Epithelial cell of esophagus (primary cell): ENCODE measurements at regions not wholly inside any gene's neighbourhood (a gene's known extent, or its start where the extent isn't known, plus 50 kb on each side); places are given as distances from the start of the nearest gene placed in this dataset.

ENCODE experiments used
- DNase-seq: peaks from one replicate; pipeline ENCODE4 v3.0.0; 2010; ENCODE audit warnings: low read depth
- H3K4me3 ChIP-seq: 2 replicates; pipeline ENCODE4 v1.5.1; 2011; ENCODE audit warnings: mild to moderate bottlenecking, low read length, control low read depth
- CTCF ChIP-seq: IDR thresholded peaks from 2 replicates; pipeline ENCODE4 v1.5.1; 2011; ENCODE audit warnings: low read depth, mild to moderate bottlenecking, low read length, control low read depth, inconsistent platforms; ENCODE audit not compliant: insufficient read depth; ENCODE audit errors: missing control alignments

GRCh38 chr19:13670846-13671245 is 93.5 kb upstream of the MRI1 start:
- no peak for DNase-seq
- TF ChIP-seq CTCF: no peak
- H3K4me3 ChIP-seq: no peak overlapping the region

- DNase-seq: no peak
Measured at GRCh38 chr19:13669780-13670355, 94.5 kb upstream of the MRI1 start.

GRCh38 chr19:13668964-13669363 is 95.4 kb upstream of the MRI1 start:
- no peak for DNase-seq
- H3K4me3 ChIP-seq: no peak overlapping the region
- no peak for TF ChIP-seq CTCF

More at GRCh38 chr19:13669780-13670355, 94.5 kb upstream of the MRI1 start:
- TF ChIP-seq CTCF: no peak
- H3K4me3 ChIP-seq: no peak overlapping the region

- DNase-seq: no peak
- no peak for TF ChIP-seq CTCF
- no peak overlapping the region for H3K4me3 ChIP-seq
Measured at GRCh38 chr19:13666165-13666564, 98.2 kb upstream of the MRI1 start.

GRCh38 chr19:13665125-13665905 is 99.0 kb upstream of the MRI1 start:
- TF ChIP-seq CTCF: no peak
- H3K4me3 ChIP-seq: no peak overlapping the region
- no peak for DNase-seq

GRCh38 chr19:13652810-13653590 is 111.3 kb upstream of the MRI1 start:
- no peak overlapping the region for H3K4me3 ChIP-seq
- TF ChIP-seq CTCF: no peak
- DNase-seq: no peak

GRCh38 chr19:13646758-13647157 is 117.6 kb upstream of the MRI1 start:
- DNase-seq: no peak
- no peak for TF ChIP-seq CTCF
- no peak overlapping the region for H3K4me3 ChIP-seq
